HL-60 (cell line): ENCODE measurements at regions not wholly inside any gene's neighbourhood (a gene's known extent, or its start where the extent isn't known, plus 50 kb on each side); places are given as distances from the start of the nearest gene placed in this dataset.

Source experiments
- DNase-seq, 2 experiments: peaks; one replicate each; pipeline ENCODE4 v3.0.0-alpha.2; 2010 to 2020; ENCODE audit warnings: low read depth in 1 of 2, low spot score in 1 of 2
- H3K27ac ChIP-seq: fragments of 250-450 bp; sonication (Bioruptor Pico); replicated peaks from 2 replicates; pipeline ENCODE4 v1.5.1; 2020; ENCODE audit warnings: mild to moderate bottlenecking, moderate library complexity
- H3K27me3 ChIP-seq: fragments of 250-450 bp; sonication (Bioruptor Pico); 2 replicates; pipeline ENCODE4 v1.5.1; 2021; ENCODE audit warnings: mild to moderate bottlenecking, moderate library complexity; ENCODE audit not compliant: insufficient read depth, poor library complexity, severe bottlenecking
- H3K4me3 ChIP-seq: replicated peaks from 2 replicates; pipeline ENCODE4 v1.5.1; 2011; ENCODE audit warnings: mild to moderate bottlenecking, control low read depth, low read length; ENCODE audit not compliant: insufficient read depth
- CTCF ChIP-seq: IDR thresholded peaks from one replicate; pipeline ENCODE4 v1.5.1; 2011; ENCODE audit warnings: low read length, control low read depth, inconsistent platforms; ENCODE audit not compliant: insufficient read depth
- GABPA ChIP-seq: IDR thresholded peaks from 2 replicates; pipeline ENCODE4 v1.6.1; 2012; ENCODE audit warnings: low read depth
- POLR2AphosphoS5 ChIP-seq: IDR thresholded peaks from 2 replicates; pipeline ENCODE4 v1.6.1; 2012; ENCODE audit warnings: low read depth
- SPI1 ChIP-seq: IDR thresholded peaks from 2 replicates; pipeline ENCODE4 v1.6.1; 2012; ENCODE audit warnings: low read depth, mild to moderate bottlenecking, borderline replicate concordance
- TF ChIP-seq, protein P1 (sequence below): IDR thresholded peaks from 2 replicates; pipeline ENCODE4 v1.6.1; 2012; ENCODE audit warnings: low read depth; ENCODE audit not compliant: insufficient replicate concordance

DNA sequence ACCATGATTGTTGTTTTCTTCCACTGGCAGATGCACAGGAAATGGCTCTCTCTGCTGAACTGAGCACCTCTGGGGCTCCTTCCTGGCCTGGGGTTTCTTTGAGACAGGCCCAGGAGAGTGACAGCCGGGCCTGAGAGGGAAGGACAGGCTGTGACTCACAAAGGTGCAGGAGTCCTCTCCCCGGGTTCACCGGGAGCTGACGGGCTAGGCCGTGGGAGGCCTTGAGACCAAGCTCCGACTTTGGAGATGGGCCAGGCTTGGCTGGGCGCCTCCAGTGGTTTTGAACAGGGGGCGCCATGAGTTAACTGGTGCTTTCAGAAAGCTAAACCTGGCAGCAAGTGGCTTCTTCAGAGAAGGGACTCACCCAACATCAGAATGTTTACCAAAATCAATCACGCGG is 143.4 kb downstream of the URI1 start:
- DNase-seq, result no peak
- TF ChIP-seq POLR2AphosphoS5, result no peak
- no peak for TF ChIP-seq CTCF
- TF ChIP-seq SPI1, result no peak
- TF ChIP-seq, protein P1, sequence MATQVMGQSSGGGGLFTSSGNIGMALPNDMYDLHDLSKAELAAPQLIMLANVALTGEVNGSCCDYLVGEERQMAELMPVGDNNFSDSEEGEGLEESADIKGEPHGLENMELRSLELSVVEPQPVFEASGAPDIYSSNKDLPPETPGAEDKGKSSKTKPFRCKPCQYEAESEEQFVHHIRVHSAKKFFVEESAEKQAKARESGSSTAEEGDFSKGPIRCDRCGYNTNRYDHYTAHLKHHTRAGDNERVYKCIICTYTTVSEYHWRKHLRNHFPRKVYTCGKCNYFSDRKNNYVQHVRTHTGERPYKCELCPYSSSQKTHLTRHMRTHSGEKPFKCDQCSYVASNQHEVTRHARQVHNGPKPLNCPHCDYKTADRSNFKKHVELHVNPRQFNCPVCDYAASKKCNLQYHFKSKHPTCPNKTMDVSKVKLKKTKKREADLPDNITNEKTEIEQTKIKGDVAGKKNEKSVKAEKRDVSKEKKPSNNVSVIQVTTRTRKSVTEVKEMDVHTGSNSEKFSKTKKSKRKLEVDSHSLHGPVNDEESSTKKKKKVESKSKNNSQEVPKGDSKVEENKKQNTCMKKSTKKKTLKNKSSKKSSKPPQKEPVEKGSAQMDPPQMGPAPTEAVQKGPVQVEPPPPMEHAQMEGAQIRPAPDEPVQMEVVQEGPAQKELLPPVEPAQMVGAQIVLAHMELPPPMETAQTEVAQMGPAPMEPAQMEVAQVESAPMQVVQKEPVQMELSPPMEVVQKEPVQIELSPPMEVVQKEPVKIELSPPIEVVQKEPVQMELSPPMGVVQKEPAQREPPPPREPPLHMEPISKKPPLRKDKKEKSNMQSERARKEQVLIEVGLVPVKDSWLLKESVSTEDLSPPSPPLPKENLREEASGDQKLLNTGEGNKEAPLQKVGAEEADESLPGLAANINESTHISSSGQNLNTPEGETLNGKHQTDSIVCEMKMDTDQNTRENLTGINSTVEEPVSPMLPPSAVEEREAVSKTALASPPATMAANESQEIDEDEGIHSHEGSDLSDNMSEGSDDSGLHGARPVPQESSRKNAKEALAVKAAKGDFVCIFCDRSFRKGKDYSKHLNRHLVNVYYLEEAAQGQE, result no peak
- Histone ChIP-seq H3K27ac (no peak overlapping the region), H3K4me3 (no peak overlapping the region), H3K27me3 (no peaks in the 10 kb centered on the region)

DNA sequence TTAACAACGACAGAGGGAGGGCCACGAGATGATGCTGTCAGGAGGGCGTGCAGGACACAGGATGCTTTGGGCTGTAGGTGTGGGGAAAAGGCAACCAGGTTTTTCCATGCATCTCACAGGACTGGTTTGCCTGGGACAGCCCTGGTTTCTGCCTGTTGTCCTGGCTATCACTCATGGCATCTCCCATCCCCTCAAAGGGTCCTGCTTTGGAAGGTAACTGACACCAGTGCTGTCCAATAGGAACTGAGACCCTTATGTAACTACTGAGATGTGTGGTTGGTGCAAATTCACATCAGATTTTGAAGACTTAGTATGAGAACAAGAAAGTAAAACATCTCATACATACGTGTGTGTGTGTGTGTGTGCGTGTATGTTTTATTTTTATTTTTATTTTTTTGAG is 144.2 kb downstream of the URI1 start:
- TF ChIP-seq GABPA (no peak), SPI1 (no peak), CTCF (no peak), POLR2AphosphoS5 (no peak)
- TF ChIP-seq, protein P1, result no peak
- no peak overlapping the region for H3K4me3 ChIP-seq
- H3K27ac ChIP-seq, result no peak overlapping the region
- H3K27me3 ChIP-seq, result no peaks in the 10 kb centered on the region
- no peak for DNase-seq

GRCh38 chr19:30086916-30087315 is 144.9 kb downstream of the URI1 start:
- TF ChIP-seq CTCF, result no peak
- TF ChIP-seq SPI1, result no peak
- Histone ChIP-seq H3K27ac (no peak overlapping the region), H3K27me3 (no peaks in the 10 kb centered on the region), H3K4me3 (no peak overlapping the region)
- DNase-seq, result no peak

- no peak overlapping the region for H3K27ac ChIP-seq
- no peaks in the 10 kb centered on the region for H3K27me3 ChIP-seq
- no peak overlapping the region for H3K4me3 ChIP-seq
- DNase-seq, result no peak
- TF ChIP-seq SPI1 (no peak), POLR2AphosphoS5 (no peak), CTCF (no peak), GABPA (no peak)
- TF ChIP-seq, protein P1, result no peak
Measured at GRCh38 chr19:30087381-30088138, 145.5 kb downstream of the URI1 start.
